GM12874 (cell line): ENCODE measurements at regions not wholly inside any gene's neighbourhood (a gene's known extent, or its start where the extent isn't known, plus 50 kb on each side); places are given as distances from the start of the nearest gene placed in this dataset.

Experiments
- TF ChIP-seq, protein P1 (sequence below): IDR thresholded peaks from 2 replicates; pipeline ENCODE4 v1.5.1; 2011; ENCODE audit warnings: low read depth, mild to moderate bottlenecking, control low read depth, low read length, moderate library complexity; ENCODE audit not compliant: insufficient read depth

DNA sequence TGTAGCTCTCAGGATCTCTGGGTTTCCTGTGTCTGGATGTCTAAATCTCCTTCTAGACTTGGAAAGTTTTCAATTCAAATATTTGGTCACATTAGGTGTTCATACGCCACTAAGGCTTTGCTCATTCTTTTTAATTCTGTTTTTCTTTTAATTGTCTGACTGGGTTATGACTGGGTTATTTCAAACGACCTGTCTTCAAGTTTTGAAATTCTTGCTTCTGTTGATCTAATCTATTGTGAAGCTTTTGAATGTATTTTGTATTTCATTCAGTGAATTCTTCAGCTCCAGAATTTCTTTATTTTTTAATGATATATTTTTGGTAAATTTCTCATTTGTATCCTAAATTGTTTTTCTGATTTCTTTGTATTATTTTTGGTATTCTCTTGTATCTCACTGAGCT lies 81.0 kb upstream of the PCDH10 start:
- TF ChIP-seq, protein P1, sequence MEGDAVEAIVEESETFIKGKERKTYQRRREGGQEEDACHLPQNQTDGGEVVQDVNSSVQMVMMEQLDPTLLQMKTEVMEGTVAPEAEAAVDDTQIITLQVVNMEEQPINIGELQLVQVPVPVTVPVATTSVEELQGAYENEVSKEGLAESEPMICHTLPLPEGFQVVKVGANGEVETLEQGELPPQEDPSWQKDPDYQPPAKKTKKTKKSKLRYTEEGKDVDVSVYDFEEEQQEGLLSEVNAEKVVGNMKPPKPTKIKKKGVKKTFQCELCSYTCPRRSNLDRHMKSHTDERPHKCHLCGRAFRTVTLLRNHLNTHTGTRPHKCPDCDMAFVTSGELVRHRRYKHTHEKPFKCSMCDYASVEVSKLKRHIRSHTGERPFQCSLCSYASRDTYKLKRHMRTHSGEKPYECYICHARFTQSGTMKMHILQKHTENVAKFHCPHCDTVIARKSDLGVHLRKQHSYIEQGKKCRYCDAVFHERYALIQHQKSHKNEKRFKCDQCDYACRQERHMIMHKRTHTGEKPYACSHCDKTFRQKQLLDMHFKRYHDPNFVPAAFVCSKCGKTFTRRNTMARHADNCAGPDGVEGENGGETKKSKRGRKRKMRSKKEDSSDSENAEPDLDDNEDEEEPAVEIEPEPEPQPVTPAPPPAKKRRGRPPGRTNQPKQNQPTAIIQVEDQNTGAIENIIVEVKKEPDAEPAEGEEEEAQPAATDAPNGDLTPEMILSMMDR = no peak

GRCh38 chr4:133081246-133081645 lies 67.8 kb upstream of the PCDH10 start:
- TF ChIP-seq, protein P1 = no peak

- TF ChIP-seq, protein P1 = no peak
These were observed 64.7 kb upstream of the PCDH10 start for GRCh38 chr4:133084421-133084820.

- TF ChIP-seq, protein P1 = no peak
These were observed 53.5 kb upstream of the PCDH10 start for GRCh38 chr4:133095591-133095990.

DNA sequence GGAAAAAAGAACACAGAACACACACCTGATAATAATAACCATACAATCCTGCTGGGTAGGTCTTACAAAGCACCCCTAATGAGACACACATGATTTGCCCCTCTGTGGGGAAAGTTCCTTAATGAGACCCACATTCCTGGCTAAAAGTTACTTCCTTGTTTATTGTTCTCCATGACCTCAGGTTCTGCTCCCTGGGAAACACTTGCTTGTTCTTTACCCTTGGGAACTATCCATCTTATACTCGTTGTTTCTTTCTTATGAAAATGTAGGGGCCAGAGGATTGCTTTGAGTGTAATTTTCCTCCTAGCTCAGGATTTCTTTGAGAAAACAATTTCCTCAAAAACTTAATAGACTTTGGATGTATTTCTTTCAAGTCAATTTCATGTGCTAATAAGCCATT lies 52.1 kb upstream of the PCDH10 start:
- TF ChIP-seq, protein P1 = no peak
